ENCODE measurements at regions not wholly inside any gene's neighbourhood (a gene's known extent, or its start where the extent isn't known, plus 50 kb on each side); places are given as distances from the start of the nearest gene placed in this dataset.
"Not testable (repeated sequence)": the region's sequence is repeated elsewhere in the genome, so short reads cannot be mapped to it uniquely, and the experiment has no call there.

DNA sequence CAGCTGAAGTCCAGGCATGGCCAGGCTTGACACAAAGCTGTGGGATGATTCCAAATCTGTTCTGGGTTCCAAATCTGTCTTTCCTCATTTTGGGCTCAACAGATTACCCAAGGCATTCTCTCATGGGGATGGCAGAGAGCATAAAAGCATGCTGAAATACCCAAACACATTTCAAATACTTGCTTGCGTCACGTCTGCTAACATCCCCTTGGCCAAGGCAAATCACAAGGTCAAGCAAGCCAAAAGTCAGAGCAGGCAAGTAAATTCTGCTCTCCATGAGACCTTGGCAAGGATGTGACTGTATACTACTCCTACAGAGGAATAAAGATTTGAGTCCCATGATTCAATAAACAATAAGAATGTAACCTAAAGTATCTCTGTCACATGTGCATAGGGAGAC is 306.7 kb downstream of the EPB41L4A start:
- DNase-seq = no peak

DNA sequence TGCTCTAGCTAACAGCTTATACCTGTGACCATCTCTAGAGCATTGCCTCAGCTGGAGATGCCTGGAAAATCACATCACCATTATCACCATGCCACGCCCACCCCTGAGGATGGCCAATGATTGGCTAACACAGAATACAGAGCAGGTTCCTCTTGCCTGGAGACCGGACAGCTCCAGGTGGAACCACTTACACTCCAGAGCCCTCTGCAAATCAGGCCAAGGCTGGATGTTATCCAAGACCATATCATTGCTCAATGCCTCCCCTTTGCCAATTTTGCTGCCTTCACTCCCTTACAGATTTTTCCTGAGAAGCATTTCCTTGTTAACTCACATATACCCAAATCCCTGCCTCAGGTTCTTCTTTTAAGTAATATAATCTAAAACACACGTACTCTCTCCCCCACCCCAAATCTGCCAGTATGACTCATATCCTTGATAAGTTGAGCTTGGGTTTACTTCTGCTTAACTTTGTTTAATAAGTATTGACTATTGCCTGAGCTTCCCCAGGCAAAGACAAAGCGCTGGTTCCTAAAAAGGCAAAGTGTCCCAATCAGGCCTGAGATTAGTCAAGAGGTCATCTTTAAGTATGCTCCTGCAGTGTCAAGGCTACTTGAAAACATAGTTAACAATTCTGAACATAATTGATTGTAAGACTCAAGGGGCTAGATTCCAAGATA is 309.6 kb downstream of the EPB41L4A start:
- DNase-seq = no peak

DNA sequence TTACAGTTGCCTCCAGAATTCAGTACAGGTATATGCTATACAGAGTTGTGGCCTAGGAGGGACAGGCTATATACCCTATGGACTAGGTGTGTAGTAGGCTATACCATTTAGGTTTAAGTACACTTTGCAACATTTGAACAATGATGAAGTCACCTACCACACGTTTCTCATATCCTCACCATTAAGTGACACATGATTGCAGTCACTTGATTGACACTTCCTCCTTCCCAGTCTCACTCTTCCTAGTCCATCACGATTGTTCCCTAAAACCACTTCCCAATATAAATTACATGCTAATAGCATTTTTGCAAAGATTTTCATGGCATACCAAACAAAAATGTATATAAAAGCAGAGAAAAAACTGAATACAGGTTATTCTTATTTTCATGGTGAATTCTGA is 312.2 kb downstream of the EPB41L4A start:
- no peak for DNase-seq

DNA sequence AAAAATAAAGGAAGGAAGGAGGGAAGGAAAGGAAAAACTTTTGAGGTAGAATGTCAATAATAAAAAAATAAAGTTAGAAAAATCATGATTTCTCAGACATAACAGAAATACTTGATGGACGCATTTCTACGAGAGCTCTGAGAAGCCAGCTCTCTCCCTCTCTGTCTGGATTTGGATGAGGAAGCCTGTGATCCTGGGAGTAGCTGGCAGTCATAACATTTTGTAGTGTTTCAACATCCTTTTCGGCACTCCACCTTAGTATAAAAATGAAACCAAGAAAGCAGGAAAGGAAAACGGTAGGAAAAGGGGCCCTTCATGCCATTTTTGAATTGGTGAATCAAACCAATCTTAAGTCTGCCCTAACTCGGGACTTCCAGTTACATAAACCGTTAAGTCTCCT is 321.3 kb downstream of the EPB41L4A start:
- no peak for DNase-seq

DNA sequence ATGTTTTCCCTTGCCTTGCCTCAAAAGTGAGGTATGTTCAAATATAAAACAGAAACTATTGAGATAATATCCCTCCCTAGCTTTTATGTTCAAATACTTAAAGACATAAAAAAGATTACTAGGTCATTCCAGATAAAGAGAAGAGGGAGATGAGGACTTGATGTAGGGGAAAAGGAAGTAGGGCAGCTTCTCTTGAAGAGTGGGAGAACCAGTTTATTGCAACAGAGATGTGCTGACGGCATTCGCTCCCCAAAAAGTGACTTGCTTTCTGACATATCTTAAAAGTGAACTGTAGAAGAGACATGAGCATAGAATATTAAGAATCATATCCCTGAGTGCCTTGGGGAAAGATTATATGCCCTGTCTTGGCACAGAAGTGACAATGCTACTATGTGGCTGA is 330.2 kb upstream of the NREP start:
- no peak for DNase-seq

DNA sequence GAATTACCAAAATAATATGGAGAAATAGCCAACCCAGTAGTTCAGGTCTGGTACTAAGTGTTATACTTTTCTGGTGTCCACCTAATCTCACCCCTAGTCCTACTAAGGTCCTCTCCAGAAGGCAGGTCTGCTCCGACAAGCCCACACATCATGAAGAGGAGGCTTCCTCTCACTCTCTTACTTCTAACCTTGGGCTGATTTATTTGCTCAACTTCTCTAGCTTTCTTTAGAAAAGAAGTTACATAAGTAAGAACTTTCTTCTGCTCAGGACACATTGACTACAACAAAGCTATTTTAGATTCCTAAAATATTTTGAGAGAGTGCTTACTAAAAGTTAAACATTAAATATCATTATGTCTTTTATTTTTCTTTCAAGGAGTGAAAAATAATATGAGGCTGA is 329.7 kb upstream of the NREP start:
- DNase-seq = no peak

DNA sequence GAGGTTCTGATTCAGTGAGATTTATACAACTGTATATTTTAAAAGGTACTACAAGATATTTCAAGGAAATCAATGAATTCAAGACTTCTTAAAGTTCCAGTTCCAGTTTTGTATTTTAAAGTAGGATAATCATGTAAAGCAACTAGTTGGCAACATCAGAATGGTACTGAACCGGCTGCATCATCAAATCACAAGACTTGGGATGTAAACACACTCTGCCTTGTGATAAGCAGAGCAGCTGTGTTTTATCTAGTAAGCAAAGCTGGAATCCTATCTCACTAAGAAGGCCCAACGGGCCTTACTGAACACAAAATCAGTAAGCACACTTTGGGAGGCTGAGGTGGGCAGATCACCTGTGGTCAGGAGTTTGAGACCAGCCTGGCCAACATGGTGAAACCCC is 327.2 kb upstream of the NREP start:
- DNase-seq = no peak

DNA sequence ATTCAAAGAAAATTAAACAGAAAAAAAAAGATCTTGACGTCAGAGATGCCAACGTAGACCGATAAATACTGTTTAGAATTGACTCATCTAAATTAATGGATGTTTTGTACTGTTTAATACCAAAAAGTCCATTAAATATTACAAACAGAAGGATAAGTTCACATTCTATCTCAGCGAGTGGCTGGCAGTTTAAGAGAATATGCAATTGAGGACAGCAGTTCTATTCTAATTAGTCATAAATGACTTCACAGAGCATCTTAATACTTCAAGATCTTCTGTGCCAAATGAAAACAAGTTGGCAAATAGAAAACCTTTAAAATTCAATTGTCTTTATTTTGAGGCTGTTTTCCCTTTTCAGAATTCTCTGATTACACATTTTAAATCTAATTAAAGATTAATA is 326.6 kb upstream of the NREP start:
- DNase-seq = no peak

DNA sequence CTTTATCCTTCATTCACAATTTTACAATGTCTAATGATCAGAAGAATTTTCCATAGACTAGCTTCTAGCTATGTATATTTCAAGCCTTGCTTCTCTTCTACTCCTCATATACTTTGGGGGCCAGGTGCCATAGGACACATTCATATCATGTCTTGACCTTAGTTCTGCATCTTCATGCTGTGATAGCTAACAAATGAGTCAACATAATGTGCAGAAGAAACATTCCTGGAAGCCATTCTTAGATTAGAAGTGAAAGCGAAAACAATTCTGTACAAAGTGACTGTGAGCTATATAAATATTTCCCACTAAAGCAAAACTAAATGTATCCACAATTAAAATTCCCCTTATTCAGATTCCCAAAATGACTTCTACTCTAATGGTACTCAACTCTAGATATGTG is 320.2 kb upstream of the NREP start:
- no peak for DNase-seq

DNA sequence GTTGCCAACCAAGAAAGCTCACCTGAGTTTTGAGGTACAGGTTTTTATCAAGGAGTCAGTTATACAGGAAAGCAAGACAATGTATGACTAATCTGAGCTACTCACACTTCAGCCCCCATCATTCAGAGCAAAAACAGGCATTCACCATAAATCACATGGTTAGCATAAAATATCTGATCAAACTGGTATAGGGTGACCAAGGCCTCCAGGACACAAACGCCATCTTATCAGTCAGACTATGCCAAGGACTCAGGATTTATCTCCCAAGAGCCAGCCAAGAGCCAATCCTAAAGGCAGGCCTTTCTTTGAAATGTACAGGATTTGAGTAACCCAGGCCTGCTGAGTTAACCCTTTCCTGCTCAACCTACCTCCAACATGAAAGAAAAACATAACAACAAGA is 313.0 kb upstream of the NREP start:
- DNase-seq = no peak

DNA sequence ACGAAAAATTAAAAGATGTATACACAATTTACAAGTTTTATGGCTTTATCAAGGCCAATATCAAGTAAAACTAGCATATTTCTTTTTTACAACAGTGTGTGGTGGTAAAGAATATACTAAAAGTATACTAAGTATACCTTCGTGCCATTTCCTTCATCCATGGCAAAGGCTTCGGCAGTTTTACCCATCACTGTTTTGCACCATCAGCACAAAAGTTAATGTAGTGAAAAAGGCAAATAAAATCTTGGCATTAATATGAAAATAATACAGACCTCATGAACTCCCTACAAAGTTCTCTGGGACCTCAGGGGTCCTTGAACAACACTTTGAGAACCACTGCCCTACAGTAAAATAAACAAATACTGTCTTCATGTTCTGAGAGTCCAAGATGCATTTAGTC is 312.3 kb upstream of the NREP start:
- DNase-seq = no peak

DNA sequence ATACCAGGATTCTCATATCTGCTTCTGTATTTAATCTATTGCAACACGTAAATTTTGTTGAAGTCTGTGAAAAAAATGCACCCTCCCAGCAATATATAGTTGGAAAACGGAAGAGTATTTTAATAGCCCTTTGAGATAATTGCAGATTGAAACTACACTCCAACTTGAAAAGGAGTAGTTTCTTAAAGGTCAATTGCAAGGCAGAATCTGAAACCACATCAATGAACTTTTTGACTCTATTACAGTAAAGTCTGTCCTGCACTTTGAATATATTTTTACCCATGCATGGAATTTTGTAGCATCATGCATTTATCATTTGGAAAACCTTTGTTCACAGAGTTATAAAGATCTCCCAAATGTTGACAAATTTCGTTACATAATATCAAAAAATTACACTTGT is 311.6 kb upstream of the NREP start:
- DNase-seq = no peak

DNA sequence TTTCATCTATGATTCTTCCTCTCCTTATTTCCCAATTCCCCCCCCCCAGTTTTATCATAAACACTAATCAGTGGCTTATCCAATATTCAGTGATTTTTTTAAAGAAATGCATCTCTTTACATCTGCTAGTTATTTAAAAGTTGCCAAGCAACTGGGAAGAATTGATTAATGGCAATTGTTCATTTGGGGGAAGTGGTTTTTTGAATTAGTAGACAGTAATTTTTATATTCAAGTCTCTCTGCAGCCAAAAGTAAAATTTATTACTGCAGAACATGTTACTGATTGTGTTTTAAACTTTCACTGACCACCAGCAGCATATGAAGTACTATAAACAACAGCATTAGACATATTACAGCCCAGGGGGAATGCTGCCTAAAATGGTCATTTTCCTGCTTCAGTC is 308.8 kb upstream of the NREP start:
- DNase-seq = no peak

DNA sequence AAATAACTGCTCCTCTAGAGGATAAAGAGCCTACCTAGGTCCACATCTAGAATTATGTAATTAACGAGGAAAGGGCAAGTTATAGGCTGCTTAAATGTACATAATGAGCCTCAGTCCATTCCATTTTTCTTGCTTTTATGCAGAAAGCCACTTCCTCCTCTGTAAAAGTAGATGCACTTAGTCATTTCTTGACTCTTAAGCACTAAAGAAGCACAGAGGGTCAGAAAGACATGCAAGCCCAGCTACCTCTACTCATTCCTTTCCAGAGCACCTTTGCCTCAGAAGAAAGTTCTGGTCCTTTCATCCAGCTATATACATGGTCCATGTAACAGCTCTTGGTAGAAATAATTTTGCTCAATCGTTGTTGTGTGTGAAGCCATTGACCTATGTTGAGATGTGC is 308.0 kb upstream of the NREP start:
- no peak for DNase-seq

DNA sequence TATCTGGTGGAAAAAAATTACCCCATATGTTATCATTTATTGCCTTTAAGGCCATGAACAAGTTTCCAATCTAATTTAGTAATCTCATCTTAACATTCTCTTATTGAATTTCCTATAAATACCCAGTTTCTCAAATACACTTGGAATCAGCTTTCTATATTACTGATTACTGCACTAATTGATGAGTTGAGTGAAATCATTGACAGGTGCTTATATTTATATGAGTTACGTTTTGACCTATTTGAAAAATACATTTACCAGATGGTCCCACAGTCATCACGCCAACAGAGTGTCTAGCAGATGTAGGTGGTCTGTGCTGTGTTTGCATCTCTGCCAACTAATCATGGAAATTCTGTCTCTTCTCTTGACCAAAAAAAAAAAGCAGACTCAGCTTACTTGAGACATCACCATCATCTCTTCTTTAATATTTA is 307.3 kb upstream of the NREP start:
- no peak for DNase-seq

DNA sequence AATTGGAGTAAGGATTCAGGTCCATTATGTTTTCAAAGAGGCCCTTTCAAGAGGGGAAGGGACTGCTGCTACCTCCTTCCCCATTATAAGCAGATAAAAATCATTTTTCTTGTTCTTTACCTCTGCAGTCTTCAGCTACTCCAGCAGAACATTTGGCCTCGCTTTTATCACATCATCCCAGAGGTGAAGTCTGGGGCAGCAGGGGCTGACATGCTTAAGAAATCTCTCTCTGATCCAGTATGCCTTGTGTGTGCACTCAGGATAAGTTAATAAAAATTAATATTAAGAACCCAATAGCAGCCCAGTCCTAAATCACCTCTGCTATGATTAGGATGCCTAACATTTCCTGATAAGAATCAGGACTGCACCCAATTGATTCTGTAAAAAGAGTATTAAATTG is 306.9 kb upstream of the NREP start:
- DNase-seq = no peak

DNA sequence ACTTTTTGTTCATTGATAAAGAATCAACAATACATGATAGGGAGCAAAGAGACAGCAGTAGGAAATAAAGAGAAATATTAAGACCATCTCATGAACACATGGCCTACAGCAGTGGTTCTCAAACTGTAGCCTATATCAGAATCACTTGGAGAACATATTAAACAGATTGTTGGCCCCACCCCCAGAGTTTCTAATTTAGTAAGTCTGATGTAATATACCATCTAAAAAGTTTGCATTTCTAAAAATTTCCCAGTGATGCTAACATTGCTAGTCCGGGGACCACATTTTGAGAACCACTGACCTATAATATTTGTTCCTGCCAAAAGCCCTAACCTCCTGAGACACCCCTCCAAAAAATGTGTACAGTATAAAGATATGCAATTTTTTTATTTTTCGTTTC is 306.2 kb upstream of the NREP start:
- no peak for DNase-seq

DNA sequence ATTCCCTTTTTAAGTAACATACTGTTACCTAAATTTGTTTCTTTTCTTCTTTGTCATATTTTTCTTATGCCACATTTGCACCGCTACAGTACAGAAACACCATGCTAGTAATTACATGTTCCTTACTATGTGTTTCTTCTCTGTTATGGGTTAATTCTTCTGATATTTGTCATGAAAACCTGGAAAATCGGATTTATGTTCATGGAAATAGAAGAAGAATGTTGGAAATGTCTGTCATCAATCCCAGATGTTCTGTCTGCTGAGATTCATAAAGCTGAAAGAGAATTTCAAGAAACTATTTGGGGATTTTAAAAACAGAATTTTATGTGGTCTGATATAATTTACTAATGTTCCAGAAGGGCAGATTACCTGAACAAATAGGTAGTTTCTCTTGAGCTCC is 305.2 kb upstream of the NREP start:
- no peak for DNase-seq

DNA sequence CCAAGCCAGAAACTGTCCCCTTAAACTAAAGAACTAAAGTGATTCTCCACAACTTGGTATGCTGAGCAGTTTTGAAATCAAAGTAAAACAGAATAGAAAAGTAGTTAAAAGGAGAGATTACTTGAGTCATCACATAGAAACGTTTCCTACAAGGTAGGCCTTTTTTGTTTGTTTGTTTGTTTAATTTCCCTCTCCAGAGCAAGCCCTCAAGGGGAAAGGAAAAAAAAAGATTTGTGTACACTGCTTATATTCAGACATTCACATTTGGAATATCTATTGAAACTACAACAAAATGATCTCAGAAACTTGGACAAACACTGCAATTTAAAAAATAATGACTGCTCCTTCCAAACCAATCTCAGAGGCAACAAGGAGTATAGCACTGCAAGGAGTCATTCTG is 304.7 kb upstream of the NREP start:
- no peak for DNase-seq

DNA sequence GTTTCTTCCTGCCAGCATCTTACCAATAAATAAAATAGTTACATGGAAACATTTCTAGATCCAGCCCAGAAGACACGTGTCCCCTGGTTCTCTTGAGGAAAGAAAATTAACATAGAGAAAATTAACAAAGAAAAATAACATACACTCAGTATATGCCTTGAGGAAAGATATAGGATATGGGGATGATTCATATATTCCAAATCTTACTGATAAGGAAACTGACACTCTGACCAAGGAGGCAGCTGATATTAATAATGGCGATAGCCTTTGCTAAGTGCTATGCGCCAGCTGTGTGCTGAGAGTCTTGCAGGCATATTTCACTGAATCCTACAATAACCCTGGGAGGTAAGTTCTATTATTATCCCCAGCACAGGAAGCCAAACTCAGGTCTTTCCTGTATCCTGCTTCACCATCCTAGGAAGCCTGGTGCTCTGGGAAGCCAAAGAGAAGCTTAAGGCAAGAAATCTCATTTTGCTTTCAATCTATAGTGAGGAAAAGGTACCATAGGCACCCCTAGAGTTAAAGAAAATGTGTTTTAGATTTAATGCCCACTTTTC is 302.7 kb upstream of the NREP start:
- no peak for DNase-seq

DNA sequence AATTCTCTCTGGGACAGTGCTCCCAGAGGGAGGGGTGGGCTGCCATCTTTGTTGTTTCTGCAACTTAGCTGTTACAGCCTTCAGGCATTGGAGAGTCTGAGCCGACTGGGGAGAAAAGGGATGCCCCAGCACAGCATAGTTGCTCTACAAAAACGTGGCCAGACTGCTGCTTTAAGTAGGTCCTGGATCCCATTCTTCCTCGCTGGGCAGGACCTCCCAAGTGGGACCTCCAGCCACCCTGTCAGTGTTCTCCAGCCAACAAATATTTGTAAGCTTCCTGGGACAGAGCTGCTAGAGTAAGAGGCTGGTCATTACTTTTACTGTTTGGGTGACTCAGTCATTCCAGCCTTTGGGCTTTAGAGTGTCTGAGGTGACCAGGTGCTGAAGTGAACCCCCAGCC is 292.7 kb upstream of the NREP start:
- DNase-seq = no peak

DNA sequence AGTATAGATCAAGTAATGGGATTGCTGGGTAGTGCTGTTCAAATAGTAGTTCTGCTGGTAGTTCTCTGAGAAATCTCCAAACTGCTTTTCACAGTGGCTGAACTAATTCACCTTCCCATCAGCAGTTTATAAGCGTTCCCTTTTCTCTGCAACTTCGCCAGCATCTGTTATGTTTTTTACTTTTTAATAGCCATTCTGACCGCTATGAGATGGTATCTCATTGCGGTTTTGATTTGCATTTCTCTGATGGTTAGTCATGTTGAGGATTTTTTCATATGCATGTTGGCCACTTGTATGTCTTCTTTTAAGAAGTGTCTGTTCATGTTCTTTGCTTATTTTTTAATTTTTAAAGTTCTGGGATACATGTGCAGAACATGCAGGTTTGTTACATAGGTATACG is 279.2 kb upstream of the NREP start:
- DNase-seq = no peak

DNA sequence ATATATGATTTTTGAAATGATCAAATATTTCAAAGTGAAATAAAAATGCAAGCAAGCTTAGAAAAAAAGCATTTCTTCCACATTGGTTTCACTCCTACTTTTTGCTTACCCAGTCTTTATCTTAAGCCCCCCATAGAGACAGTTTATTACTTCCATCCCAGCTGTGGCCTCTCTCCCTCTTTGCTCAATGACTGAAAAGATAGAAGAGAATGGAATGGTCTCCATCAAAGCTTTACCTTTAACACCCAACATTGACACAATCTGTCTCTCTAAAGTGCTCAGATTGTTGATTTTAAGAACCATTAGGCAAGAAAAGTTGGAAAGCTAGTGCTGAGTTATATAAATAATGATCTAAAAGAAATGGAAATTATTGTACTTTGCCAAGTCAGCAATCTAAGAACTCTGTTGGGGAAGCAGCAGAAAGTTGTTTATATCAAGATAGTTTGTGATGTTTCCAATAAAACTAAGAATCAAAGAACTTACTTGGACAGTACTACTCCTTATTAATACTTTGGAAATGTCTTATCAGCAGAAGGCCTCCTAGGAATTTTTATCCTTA is 277.5 kb upstream of the NREP start:
- DNase-seq = no peak

DNA sequence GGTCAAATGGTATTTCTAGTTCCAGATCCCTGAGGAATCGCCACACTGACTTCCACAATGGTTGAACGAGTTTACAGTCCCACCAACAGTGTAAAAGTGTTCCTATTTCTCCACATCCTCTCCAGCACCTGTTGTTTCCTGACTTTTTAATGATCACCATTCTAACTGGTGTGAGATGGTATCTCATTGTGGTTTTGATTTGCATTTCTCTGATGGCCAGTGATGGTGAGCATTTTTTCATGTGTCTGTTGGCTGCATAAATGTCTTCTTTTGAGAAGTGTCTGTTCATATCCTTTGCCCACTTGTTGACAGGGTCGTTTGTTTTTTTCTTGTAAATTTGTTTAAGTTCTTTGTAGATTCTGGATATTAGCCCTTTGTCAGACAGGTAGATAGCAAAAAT is 269.9 kb upstream of the NREP start:
- DNase-seq = not testable (repeated sequence)

DNA sequence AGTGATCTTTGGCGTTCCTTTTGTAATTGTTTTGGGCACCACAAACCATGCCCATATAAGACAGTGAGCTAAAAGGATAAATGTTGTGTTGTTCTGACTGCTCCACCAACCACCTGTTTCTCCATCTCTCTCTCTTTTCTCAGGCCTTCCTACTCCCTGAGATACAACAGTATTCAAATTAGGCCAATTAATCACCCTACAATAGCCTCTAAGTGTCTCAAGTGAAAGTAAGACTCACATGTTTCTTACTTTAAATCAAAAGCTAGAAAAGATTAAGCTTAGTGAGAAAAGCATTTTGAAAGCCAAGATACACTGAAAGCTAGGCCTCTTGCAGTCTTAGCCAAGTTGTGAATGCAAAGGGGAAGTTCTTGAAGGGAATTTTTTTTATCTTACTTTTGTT is 268.8 kb upstream of the NREP start:
- DNase-seq = no peak

Measured in retina (tissue), 1 donor.